Stomach (tissue), 8 donors: ENCODE measurements at regions not wholly inside any gene's neighbourhood (a gene's known extent, or its start where the extent isn't known, plus 50 kb on each side); places are given as distances from the start of the nearest gene placed in this dataset.

Source experiments
- DNase-seq, 2 donors: peaks; one replicate each; pipeline versions ENCODE4 v3.0.0 to v3.0.0-alpha.2; 2013 to 2019
- H3K27ac ChIP-seq, 5 donors: fragments of 200-600 bp in 4 of 5; sonication (generic) in 4 of 5; one replicate each; pipeline ENCODE4 v1.5.1; 2013 to 2019; ENCODE audit warnings: mild to moderate bottlenecking in 1 of 5, moderate library complexity in 1 of 5
- H3K27me3 ChIP-seq, 3 donors: fragments of 200-600 bp; sonication (generic); one replicate each; pipeline ENCODE4 v1.5.1; 2017 to 2019; ENCODE audit warnings: mixed run types in 1 of 3
- H3K36me3 ChIP-seq, 4 donors: fragments of 200-600 bp; sonication (generic); 1 replicate in 3 of 4; 2 replicates in 1 of 4; pipeline ENCODE4 v1.5.1; 2016 to 2019
- H3K4me1 ChIP-seq, 4 donors: fragments of 200-600 bp; sonication (generic); one replicate each; pipeline ENCODE4 v1.5.1; 2016 to 2019
- H3K4me3 ChIP-seq, 4 donors: fragments of 200-600 bp; sonication (generic) in 3 of 4; one replicate each; pipeline ENCODE4 v1.5.1; 2016 to 2019; ENCODE audit warnings: mild to moderate bottlenecking in 1 of 4
- H3K9me3 ChIP-seq, 4 donors: fragments of 200-600 bp; sonication (generic); one replicate each; pipeline ENCODE4 v1.5.1; 2016 to 2019
- EP300 ChIP-seq: sonication (generic); formaldehyde crosslinking; IDR thresholded peaks from one replicate; pipeline ENCODE4 v1.6.1; 2017; ENCODE audit warnings: antibody characterized with exemption
- POLR2A ChIP-seq, 4 donors: fragments of 450-650 bp; IDR thresholded peaks; one replicate each; pipeline ENCODE4 v1.6.1; 2016; ENCODE audit warnings: antibody characterized with exemption in 4 of 4, control low read depth in 2 of 4, mild to moderate bottlenecking in 1 of 4, moderate library complexity in 1 of 4
- POLR2AphosphoS5 ChIP-seq, 3 donors: sonication (generic); formaldehyde crosslinking; IDR thresholded peaks; one replicate each; pipeline ENCODE4 v1.6.1; 2016; ENCODE audit warnings: antibody characterized with exemption in 3 of 3
- WGBS, 5 donors: extraction: QIAGEN DNeasy Blood & Tissue Kit in 3 of 5; methylation state at CpG; one replicate each; pipeline versions ENCODE4 v1.1.5 to v1.1.7; 2013 to 2018; 5-methylcytosine and 5-hydroxymethylcytosine counted together
- intact Hi-C: fragments of 100-400 bp; cut with DNase I; formaldehyde crosslinking; loops from one replicate; pipeline ENCODE4 v1.15.1; 2023; ENCODE audit warnings: low total_unique reads
- TF ChIP-seq, protein P1 (sequence below), 7 experiments: fragments of 450-650 bp in 4 of 7; fragments of 200-600 bp in 3 of 7; sonication (generic) in 3 of 7; IDR thresholded peaks; one replicate each; pipeline ENCODE4 v1.5.1; 2016 to 2019; ENCODE audit warnings: antibody characterized with exemption in 7 of 7, control low read depth in 2 of 7, mild to moderate bottlenecking in 1 of 7
- donor health status: healthy with polysubstance abuse.
- donor health status: Bipolar disorder and iron deficiency.
- donor health status: healthy.

GRCh38 chr6:166771701-166772100 lies 144.7 kb upstream of the RPS6KA2 start:
- no peaks in the 10 kb centered on the region for H3K36me3 ChIP-seq
- no peak overlapping the region for H3K4me3 ChIP-seq
- no peak overlapping the region for H3K27ac ChIP-seq
- WGBS, 5 donors, result 88 to 96% (median 92%) methylated on average over 13 of the region's 13 CpGs
- H3K4me1 ChIP-seq, result peaks cover 0 to 7% (median 2%) of the 10 kb centered on the region in 4 donors
- no peaks in the 10 kb centered on the region for H3K9me3 ChIP-seq
- peaks cover 0 to 9% (median 0%) of the 10 kb centered on the region in 3 donors for H3K27me3 ChIP-seq
- no peak for DNase-seq
- TF ChIP-seq POLR2A (IDR thresholded peaks at IDR 0.05) (no peak), EP300 (no peak), POLR2AphosphoS5 (IDR thresholded peaks at IDR 0.05) (no peak)
- TF ChIP-seq, protein P1, sequence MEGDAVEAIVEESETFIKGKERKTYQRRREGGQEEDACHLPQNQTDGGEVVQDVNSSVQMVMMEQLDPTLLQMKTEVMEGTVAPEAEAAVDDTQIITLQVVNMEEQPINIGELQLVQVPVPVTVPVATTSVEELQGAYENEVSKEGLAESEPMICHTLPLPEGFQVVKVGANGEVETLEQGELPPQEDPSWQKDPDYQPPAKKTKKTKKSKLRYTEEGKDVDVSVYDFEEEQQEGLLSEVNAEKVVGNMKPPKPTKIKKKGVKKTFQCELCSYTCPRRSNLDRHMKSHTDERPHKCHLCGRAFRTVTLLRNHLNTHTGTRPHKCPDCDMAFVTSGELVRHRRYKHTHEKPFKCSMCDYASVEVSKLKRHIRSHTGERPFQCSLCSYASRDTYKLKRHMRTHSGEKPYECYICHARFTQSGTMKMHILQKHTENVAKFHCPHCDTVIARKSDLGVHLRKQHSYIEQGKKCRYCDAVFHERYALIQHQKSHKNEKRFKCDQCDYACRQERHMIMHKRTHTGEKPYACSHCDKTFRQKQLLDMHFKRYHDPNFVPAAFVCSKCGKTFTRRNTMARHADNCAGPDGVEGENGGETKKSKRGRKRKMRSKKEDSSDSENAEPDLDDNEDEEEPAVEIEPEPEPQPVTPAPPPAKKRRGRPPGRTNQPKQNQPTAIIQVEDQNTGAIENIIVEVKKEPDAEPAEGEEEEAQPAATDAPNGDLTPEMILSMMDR (IDR thresholded peaks at IDR 0.05), result no peak
- intact Hi-C loops, result loop anchor here (10.0 kb wide), 1 partner anchor 373 kb away; no protein-coding TSS in a partner anchor

DNA sequence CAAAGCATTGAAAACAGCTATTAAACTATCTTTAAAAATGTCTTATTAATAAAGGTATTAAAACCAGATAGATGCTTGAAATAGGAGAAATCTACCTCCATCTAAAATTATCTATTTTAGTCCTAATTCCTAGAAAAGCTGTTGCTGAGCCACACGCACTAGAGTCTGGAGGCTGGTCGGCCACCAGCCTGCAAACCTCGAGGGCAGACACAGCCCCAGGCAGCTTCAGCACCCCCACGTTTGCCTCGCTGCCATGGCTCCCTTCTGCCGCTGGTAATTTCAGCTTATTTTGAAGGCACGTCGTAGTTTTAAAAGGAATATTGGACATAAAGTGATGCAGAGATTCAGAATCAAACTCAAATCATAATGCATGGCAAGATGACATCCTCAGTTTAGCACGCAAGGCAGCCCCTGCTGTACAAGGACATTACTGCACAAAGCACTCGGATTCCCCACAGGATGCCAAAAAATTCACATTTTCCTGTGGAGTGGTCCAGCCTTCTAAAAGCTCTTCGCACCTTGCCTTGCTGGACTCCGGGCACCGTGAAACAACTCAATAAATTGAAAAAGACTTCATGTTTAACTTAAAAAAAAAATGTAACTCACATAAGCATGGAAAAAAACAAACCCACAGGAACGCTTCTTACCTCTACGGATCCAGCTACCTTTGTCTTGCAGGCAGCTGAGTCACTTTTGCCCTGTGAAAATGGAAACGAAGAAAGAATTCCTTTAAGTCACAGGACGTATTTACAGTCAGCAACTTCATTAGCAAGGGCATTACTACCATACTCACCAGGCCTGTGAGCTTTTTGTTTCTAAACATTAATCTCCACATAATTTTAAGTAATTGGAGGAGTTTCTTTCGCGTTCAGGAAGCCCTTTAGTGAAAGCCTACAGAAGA lies 143.4 kb upstream of the RPS6KA2 start:
- H3K4me1 ChIP-seq, result peaks cover 0 to 3% (median 1%) of the 10 kb centered on the region in 4 donors
- intact Hi-C loops, result loop anchor here (10.0 kb wide), 1 partner anchor 374 kb away; no protein-coding TSS in a partner anchor
- DNase-seq, result no peak

DNA sequence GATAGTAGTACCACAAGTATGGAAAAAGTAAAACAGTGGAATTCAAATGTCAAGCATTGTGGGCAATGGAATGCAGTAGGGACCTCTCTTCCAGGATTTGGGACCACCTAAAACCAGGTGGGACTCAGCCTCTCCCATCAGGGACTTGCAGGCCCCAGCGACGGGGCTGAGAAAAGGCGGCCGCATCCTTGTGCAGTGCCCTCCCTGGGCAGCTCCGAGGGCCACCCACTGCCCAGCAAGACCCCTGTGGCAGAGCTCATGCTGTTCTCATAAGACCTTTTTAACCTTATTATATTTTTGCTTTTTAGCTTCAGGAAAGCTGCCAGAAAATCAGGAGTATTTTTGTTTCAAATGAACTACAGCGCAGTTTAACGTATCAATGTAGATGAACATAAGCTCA lies 142.6 kb upstream of the RPS6KA2 start:
- Histone ChIP-seq H3K27me3 (peaks cover 0 to 8% (median 0%) of the 10 kb centered on the region in 3 donors), H3K9me3 (no peaks in the 10 kb centered on the region), H3K4me1 (no peaks in the 10 kb centered on the region), H3K36me3 (no peaks in the 10 kb centered on the region), H3K27ac (no peak overlapping the region), H3K4me3 (no peak overlapping the region)
- no peak for DNase-seq
- intact Hi-C loops, result loop anchor here (10.0 kb wide), 1 partner anchor 375 kb away; no protein-coding TSS in a partner anchor
- TF ChIP-seq EP300, result no peak
- no peak for TF ChIP-seq POLR2AphosphoS5 (IDR thresholded peaks at IDR 0.05)
- TF ChIP-seq, protein P1 (IDR thresholded peaks at IDR 0.05), result no peak
- WGBS, 5 donors, result 89 to 98% (median 92%) methylated on average over 7 of the region's 7 CpGs

More for the DNA sequence above, 143.4 kb upstream of the RPS6KA2 start:
- Histone ChIP-seq H3K9me3 (no peaks in the 10 kb centered on the region), H3K27ac (no peak overlapping the region), H3K27me3 (peaks cover 0 to 9% (median 0%) of the 10 kb centered on the region in 3 donors), H3K4me3 (no peak overlapping the region), H3K36me3 (no peaks in the 10 kb centered on the region)
- TF ChIP-seq POLR2AphosphoS5 (IDR thresholded peaks at IDR 0.05), result no peak
- no peak for TF ChIP-seq POLR2A (IDR thresholded peaks at IDR 0.05)
- no peak for TF ChIP-seq EP300
- TF ChIP-seq, protein P1 (IDR thresholded peaks at IDR 0.05), result no peak
- 81 to 85% (median 83%) methylated on average over 19 of the region's 19 CpGs for WGBS, 5 donors

DNA sequence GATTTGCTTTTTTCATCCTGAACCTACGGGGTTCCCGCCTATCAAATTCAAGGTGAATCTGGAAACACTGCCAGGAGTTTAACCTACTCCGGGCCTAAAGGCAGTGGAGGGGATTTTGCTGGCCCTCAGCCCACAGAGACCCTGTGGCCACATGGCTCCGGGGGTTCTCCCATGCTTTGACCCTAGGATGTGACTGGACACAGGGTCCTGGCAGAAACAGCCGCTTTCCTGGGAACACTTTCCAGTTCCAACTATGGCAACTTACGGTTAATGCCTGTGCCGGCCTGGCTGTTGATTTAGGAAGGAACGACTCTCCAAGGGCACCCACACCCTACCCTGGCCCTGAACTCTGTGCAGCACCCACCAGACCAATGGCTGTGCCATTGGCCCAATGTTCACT lies 141.7 kb upstream of the RPS6KA2 start:
- DNase-seq, result no peak
- intact Hi-C loops, result no loop called here
- Histone ChIP-seq H3K27me3 (peaks cover 0 to 4% (median 0%) of the 10 kb centered on the region in 3 donors), H3K36me3 (no peaks in the 10 kb centered on the region), H3K4me3 (no peak overlapping the region), H3K27ac (no peak overlapping the region), H3K4me1 (no peaks in the 10 kb centered on the region), H3K9me3 (no peaks in the 10 kb centered on the region)
- TF ChIP-seq EP300, result no peak
- TF ChIP-seq POLR2AphosphoS5 (IDR thresholded peaks at IDR 0.05), result no peak
- TF ChIP-seq, protein P1 (IDR thresholded peaks at IDR 0.05), result no peak
- 47 to 75% (median 69%) methylated on average over 5 to 8 of the region's 8 CpGs for WGBS, 5 donors
